Bronchial epithelial cell (primary cell): ENCODE measurements at regions not wholly inside any gene's neighbourhood (a gene's known extent, or its start where the extent isn't known, plus 50 kb on each side); places are given as distances from the start of the nearest gene placed in this dataset.

ENCODE experiments used
- DNase-seq: peaks from one replicate; pipeline ENCODE4 v3.0.0-alpha.2; 2010; ENCODE audit warnings: low read depth
- FAIRE-seq: peaks from 2 replicates; lab custom pipeline; 2011; peaks lifted over from hg19 to GRCh38; lab: Jason Lieb, UNC
- H3K27me3 ChIP-seq: 2 replicates; pipeline ENCODE4 v1.5.1; 2011; ENCODE audit warnings: low read length; ENCODE audit not compliant: control insufficient read depth, insufficient read depth
- H3K36me3 ChIP-seq: 2 replicates; pipeline ENCODE4 v1.5.1; 2011; ENCODE audit warnings: low read length; ENCODE audit not compliant: control insufficient read depth, insufficient read depth
- H3K4me3 ChIP-seq: 2 replicates; pipeline ENCODE4 v1.5.1; 2011; ENCODE audit warnings: mild to moderate bottlenecking, low read depth, low read length, control low read depth
- TF ChIP-seq, protein P1 (sequence below): IDR thresholded peaks from 2 replicates; pipeline ENCODE4 v1.5.1; 2011; ENCODE audit warnings: mild to moderate bottlenecking, moderate library complexity, low read length, control low read depth, inconsistent platforms; ENCODE audit not compliant: insufficient read depth, severe bottlenecking

DNA sequence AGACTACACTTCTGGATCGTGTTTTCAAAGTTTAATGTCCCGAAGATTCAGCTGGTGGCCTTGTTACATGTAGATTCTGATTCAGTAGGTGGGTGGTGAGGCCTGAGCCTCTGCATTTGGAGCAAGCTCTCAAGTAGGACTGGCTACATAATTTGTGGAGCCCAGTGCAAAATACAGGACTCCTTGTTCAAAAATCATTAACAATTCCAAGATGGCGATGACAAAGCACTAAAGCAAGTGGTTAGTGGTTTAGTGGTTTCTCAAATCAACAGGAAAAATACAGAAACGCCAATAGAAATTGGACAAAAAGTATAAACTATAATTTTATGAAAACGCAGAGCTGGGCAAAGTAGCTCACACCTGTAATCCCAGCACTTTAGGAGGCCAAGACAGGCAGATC is 133.7 kb upstream of the STMND1 start:
- Histone ChIP-seq H3K4me3 (no peak overlapping the region), H3K27me3 (no peaks in the 10 kb centered on the region), H3K36me3 (no peaks in the 10 kb centered on the region)
- no peak for FAIRE-seq
- no peak for DNase-seq
- TF ChIP-seq, protein P1, sequence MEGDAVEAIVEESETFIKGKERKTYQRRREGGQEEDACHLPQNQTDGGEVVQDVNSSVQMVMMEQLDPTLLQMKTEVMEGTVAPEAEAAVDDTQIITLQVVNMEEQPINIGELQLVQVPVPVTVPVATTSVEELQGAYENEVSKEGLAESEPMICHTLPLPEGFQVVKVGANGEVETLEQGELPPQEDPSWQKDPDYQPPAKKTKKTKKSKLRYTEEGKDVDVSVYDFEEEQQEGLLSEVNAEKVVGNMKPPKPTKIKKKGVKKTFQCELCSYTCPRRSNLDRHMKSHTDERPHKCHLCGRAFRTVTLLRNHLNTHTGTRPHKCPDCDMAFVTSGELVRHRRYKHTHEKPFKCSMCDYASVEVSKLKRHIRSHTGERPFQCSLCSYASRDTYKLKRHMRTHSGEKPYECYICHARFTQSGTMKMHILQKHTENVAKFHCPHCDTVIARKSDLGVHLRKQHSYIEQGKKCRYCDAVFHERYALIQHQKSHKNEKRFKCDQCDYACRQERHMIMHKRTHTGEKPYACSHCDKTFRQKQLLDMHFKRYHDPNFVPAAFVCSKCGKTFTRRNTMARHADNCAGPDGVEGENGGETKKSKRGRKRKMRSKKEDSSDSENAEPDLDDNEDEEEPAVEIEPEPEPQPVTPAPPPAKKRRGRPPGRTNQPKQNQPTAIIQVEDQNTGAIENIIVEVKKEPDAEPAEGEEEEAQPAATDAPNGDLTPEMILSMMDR: no peak

GRCh38 chr6:16967470-16967817 is 134.4 kb upstream of the STMND1 start:
- TF ChIP-seq, protein P1: no peak
- no peak for FAIRE-seq
- Histone ChIP-seq H3K36me3 (no peaks in the 10 kb centered on the region), H3K4me3 (no peak overlapping the region), H3K27me3 (no peaks in the 10 kb centered on the region)
- no peak for DNase-seq

DNA sequence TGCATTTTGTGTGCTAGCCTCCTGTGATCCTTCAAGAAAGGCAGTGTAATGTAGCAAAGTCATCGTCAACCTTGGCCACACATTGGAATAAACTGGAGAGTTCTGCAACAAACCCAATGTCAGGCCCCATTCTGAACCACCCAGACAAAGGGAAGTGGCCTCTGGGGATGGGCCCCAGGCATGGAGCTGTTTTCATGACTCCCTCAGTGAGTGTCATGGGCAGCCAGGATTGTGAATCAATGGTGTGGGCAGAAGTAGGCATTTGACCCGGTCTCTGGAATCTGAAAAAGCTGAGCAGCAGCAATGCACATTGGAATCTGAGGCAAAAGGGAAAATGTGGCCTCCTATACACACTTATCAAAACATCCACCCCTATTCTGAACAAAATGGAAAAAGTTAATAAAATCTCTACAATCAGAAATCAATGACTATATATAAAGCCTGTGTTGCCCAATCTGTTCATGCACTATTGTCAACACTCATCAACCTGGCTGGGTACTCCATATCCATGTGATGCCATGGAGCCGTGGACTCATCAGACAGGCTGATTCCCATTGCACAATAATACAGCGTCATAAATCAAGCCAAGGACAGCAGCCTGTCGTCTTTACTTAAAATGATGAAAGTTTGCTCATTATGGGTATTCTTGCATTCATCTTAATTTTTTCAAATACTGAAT is 134.9 kb upstream of the STMND1 start:
- no peak for FAIRE-seq
- H3K36me3 ChIP-seq: no peaks in the 10 kb centered on the region
- no peak overlapping the region for H3K4me3 ChIP-seq
- H3K27me3 ChIP-seq: no peaks in the 10 kb centered on the region
- TF ChIP-seq, protein P1: no peak
- DNase-seq: no peak

DNA sequence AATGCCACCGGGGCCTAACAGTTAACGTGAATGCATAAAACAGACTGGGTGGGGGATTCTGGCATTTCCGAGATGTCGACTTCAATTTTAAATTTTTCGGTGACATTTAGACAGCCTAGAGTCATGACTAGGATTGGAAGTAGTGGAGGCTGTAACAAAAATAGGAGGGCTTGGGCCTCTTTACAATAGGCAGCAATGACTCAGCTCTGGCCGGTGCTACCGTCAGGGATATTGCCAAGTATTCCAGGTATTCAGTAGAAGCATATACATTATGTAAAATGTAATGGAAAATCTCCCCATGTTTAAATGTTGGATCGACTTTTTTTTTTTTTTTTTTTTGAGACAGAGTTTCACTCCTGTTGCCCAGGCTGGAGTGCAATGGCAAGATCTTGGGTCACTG is 136.2 kb upstream of the STMND1 start:
- DNase-seq (no peak), FAIRE-seq (no peak)
- H3K4me3 ChIP-seq: no peak overlapping the region
- no peaks in the 10 kb centered on the region for H3K36me3 ChIP-seq
- TF ChIP-seq, protein P1: no peak
- no peaks in the 10 kb centered on the region for H3K27me3 ChIP-seq

- TF ChIP-seq, protein P1: peak; percentile 97
- DNase-seq: peak; percentile 56
- H3K36me3 ChIP-seq: no peaks in the 10 kb centered on the region
- no peak overlapping the region for H3K4me3 ChIP-seq
- FAIRE-seq: no peak
- H3K27me3 ChIP-seq: no peaks in the 10 kb centered on the region
These were observed 137.0 kb upstream of the STMND1 start for GRCh38 chr6:16964553-16965499.
